ENCODE measurements at regions not wholly inside any gene's neighbourhood (a gene's known extent, or its start where the extent isn't known, plus 50 kb on each side); places are given as distances from the start of the nearest gene placed in this dataset.

GRCh38 chr20:58597249-58597891 is 53.7 kb upstream of the STX16 start:
- H3K4me3 ChIP-seq (ENCODE audit: low read length): no peak overlapping the region
- H3K27me3 Mint-ChIP-seq (ENCODE audit: insufficient read depth): no peaks in the 10 kb centered on the region
- 89 to 90% methylated on average over 13 to 18 of the region's 18 CpGs for WGBS, 2 experiments (ENCODE audit: insufficient coverage in 1 of 2, insufficient read length in 1 of 2)
- H3K27ac ChIP-seq (ENCODE audit: low read depth, low read length): peak overlapping the region; percentile 84
- no peaks in the 10 kb centered on the region for H3K36me3 ChIP-seq (ENCODE audit: control insufficient read depth, insufficient read depth, low read length)
- H3K4me3 Mint-ChIP-seq: no peak overlapping the region
- no peak overlapping the region for H3K9ac ChIP-seq (ENCODE audit: extremely low read depth, low read length, poor library complexity, severe bottlenecking)
- DNase-seq: no peak
- no peak for TF ChIP-seq CTCF (conservative IDR thresholded peaks at IDR 0.05)
- no peaks in the 10 kb centered on the region for H3K27me3 ChIP-seq (ENCODE audit: control insufficient read depth, insufficient read depth, low read length, poor library complexity, severe bottlenecking)
- no peaks in the 10 kb centered on the region for H3K4me1 ChIP-seq (ENCODE audit: control insufficient read depth, insufficient read depth, low read length)
- peaks cover 7% of the 10 kb centered on the region for H3K9me3 Mint-ChIP-seq
- peaks cover 6% of the 10 kb centered on the region for H3K36me3 Mint-ChIP-seq (ENCODE audit: low read depth)
- H3K9me3 ChIP-seq (ENCODE audit: control insufficient read depth, low read length): no peaks in the 10 kb centered on the region
- peaks cover 17% of the 10 kb centered on the region for H3K4me1 Mint-ChIP-seq
- no peak overlapping the region for H3K27ac Mint-ChIP-seq

- Mint-ChIP-seq H3K4me3 (no peak overlapping the region), H3K4me1 (peaks cover 17% of the 10 kb centered on the region), H3K27ac (no peak overlapping the region), H3K27me3 (ENCODE audit: insufficient read depth) (no peaks in the 10 kb centered on the region), H3K9me3 (peaks cover 7% of the 10 kb centered on the region), H3K36me3 (ENCODE audit: low read depth) (peaks cover 6% of the 10 kb centered on the region)
- H3K27ac ChIP-seq (ENCODE audit: low read depth, low read length): peak overlapping the region; percentile 84
- no peaks in the 10 kb centered on the region for H3K4me1 ChIP-seq (ENCODE audit: control insufficient read depth, insufficient read depth, low read length)
- H3K27me3 ChIP-seq (ENCODE audit: control insufficient read depth, insufficient read depth, low read length, poor library complexity, severe bottlenecking): no peaks in the 10 kb centered on the region
- H3K4me3 ChIP-seq (ENCODE audit: low read length): no peak overlapping the region
- H3K9me3 ChIP-seq (ENCODE audit: control insufficient read depth, low read length): no peaks in the 10 kb centered on the region
- DNase-seq: no peak
- TF ChIP-seq CTCF (conservative IDR thresholded peaks at IDR 0.05): no peak
- WGBS, 2 experiments (ENCODE audit: insufficient coverage in 1 of 2, insufficient read length in 1 of 2): 79 to 84% methylated on average over 4 to 16 of the region's 16 CpGs
- H3K36me3 ChIP-seq (ENCODE audit: control insufficient read depth, insufficient read depth, low read length): no peaks in the 10 kb centered on the region
- no peak overlapping the region for H3K9ac ChIP-seq (ENCODE audit: extremely low read depth, low read length, poor library complexity, severe bottlenecking)
These were observed 54.3 kb upstream of the STX16 start for GRCh38 chr20:58596750-58597248.

GRCh38 chr20:58596244-58596643 is 54.8 kb upstream of the STX16 start:
- TF ChIP-seq CTCF (conservative IDR thresholded peaks at IDR 0.05): no peak

More at GRCh38 chr20:58596244-58596643, 54.8 kb upstream of the STX16 start:
- Histone ChIP-seq H3K36me3 (ENCODE audit: control insufficient read depth, insufficient read depth, low read length) (no peaks in the 10 kb centered on the region), H3K9me3 (ENCODE audit: control insufficient read depth, low read length) (no peaks in the 10 kb centered on the region), H3K4me1 (ENCODE audit: control insufficient read depth, insufficient read depth, low read length) (no peaks in the 10 kb centered on the region), H3K9ac (ENCODE audit: extremely low read depth, low read length, poor library complexity, severe bottlenecking) (no peak overlapping the region), H3K4me3 (ENCODE audit: low read length) (no peak overlapping the region), H3K27me3 (ENCODE audit: control insufficient read depth, insufficient read depth, low read length, poor library complexity, severe bottlenecking) (no peaks in the 10 kb centered on the region), H3K27ac (ENCODE audit: low read depth, low read length) (peak overlapping the region; percentile 84)
- no peak for DNase-seq
- 63 to 74% methylated on average over 6 of the region's 6 CpGs for WGBS, 2 experiments (ENCODE audit: insufficient coverage in 1 of 2, insufficient read length in 1 of 2)
- H3K36me3 Mint-ChIP-seq (ENCODE audit: low read depth): peaks cover 6% of the 10 kb centered on the region
- peaks cover 7% of the 10 kb centered on the region for H3K9me3 Mint-ChIP-seq
- peaks cover 22% of the 10 kb centered on the region for H3K4me1 Mint-ChIP-seq
- no peak overlapping the region for H3K4me3 Mint-ChIP-seq
- no peak overlapping the region for H3K27ac Mint-ChIP-seq
- peaks cover 4% of the 10 kb centered on the region for H3K27me3 Mint-ChIP-seq (ENCODE audit: insufficient read depth)

Data from endodermal cell (in vitro differentiated cells).